Activated CD8-positive, alpha-beta T cell treated with anti-CD3 and anti-CD28 coated beads, Interleukin-2, amount 10 ng/mL, durations not matched to agents 7 days and 5 days (primary cell): ENCODE measurements at regions not wholly inside any gene's neighbourhood (a gene's known extent, or its start where the extent isn't known, plus 50 kb on each side); places are given as distances from the start of the nearest gene placed in this dataset.

Experiments used
- ATAC-seq: fragments of 150-1000 bp; cut with Tn5 transposase; one replicate; pipeline ENCODE4 v1.10.0; 2021; ENCODE audit warnings: moderate library complexity
- CTCF ChIA-PET: fragments of 350-600 bp; sonication (Branson Sonifier 250); formaldehyde crosslinking; loops from one replicate; lab custom pipeline; 2021; ENCODE audit warnings: antibody characterized with exemption; lab: Charles Lee
- POLR2A ChIA-PET: fragments of 350-600 bp; sonication (Branson Sonifier 250); formaldehyde crosslinking; loops from one replicate; lab custom pipeline; 2021; ENCODE audit warnings: antibody characterized with exemption; lab: Charles Lee
- DNase-seq: peaks from one replicate; pipeline ENCODE4 v3.0.0-alpha.2; 2020
- H3K27ac Mint-ChIP-seq: one replicate; pipeline ENCODE4 v1.8.0; 2021; ENCODE audit warnings: mild to moderate bottlenecking, mixed read lengths
- H3K27me3 Mint-ChIP-seq: one replicate; pipeline ENCODE4 v1.8.0; 2021; ENCODE audit warnings: low read depth, mixed read lengths
- H3K36me3 Mint-ChIP-seq: one replicate; pipeline ENCODE4 v1.8.0; 2021; ENCODE audit warnings: low read depth, mixed read lengths
- H3K4me1 Mint-ChIP-seq: one replicate; pipeline ENCODE4 v1.8.0; 2021; ENCODE audit warnings: low read depth, mixed read lengths
- H3K4me3 Mint-ChIP-seq: one replicate; pipeline ENCODE4 v1.8.0; 2021; ENCODE audit warnings: mild to moderate bottlenecking, mixed read lengths
- H3K9me3 Mint-ChIP-seq: one replicate; pipeline ENCODE4 v1.8.0; 2022; ENCODE audit warnings: mixed read lengths; ENCODE audit not compliant: insufficient read depth

DNA sequence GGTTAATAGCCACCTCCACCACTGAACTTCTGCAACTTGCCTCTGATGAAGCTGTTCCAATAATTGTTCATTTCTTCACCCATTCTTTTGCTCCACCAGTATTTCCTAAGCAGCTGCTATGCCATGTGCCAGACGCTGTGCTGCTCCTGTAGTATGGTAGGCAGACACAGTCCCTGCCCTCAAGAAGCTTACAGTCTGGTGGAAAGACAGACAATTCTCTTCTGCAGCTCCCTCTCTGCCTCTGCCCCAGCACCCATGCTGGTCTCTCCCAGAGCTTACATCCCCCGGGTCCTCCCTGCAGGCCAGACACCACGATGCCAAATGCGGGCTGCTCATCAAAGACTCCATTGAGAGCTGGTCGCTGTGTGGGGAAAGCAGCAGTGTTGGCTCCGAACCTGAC, 111.6 kb upstream of the ESRRB start:
- DNase-seq (no peak), ATAC-seq (no peak)
- peaks cover 5% of the 10 kb centered on the region for H3K4me1 Mint-ChIP-seq
- ChIA-PET CTCF (no interaction called here), POLR2A (no interaction called here)
- no peak overlapping the region for H3K27ac Mint-ChIP-seq
- H3K36me3 Mint-ChIP-seq, result no peaks in the 10 kb centered on the region
- H3K9me3 Mint-ChIP-seq, result no peaks in the 10 kb centered on the region
- no peak overlapping the region for H3K4me3 Mint-ChIP-seq
- peaks cover 3% of the 10 kb centered on the region for H3K27me3 Mint-ChIP-seq

DNA sequence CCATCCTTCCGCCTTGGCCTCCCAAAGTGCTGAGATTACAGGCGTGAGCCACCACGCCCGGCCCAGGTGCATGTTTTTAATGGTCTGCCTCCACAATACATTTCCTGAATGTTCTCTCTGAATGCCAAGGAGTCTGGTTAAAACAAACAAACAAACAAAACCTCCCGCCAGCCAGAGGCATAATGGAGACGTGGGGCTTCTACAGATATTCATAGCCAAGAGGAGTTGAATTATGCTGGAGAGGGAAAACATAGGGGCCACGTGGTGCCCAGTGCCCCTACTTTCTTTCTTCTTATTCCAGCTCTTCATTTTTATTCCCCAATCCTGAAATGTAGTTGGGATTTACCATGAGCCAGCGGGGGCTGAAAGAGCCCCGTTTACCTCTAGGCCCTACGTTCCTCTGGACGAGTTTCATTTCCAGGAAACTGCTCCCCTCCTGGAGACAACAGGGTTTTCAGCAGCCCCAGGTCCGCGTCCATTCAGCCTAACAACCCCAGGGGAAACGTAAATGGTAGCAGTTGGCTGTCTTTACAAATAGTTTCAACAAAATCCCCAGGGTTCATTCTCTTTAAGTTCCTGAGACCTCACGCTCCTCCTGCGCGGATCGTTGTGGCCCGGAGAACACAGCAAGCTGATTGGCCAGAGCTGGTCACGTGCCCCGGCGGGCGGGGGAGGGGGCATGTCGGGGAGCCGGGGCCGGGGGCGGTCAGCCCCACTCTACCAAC, 108.5 kb upstream of the ESRRB start:
- Mint-ChIP-seq H3K27ac (no peak overlapping the region), H3K36me3 (no peaks in the 10 kb centered on the region), H3K4me3 (peak overlapping the region; percentile 28), H3K9me3 (no peaks in the 10 kb centered on the region), H3K27me3 (peaks cover 3% of the 10 kb centered on the region), H3K4me1 (no peaks in the 10 kb centered on the region)
- no peak for ATAC-seq
- CTCF ChIA-PET, result no interaction called here
- DNase-seq, result peak; percentile 23
- POLR2A ChIA-PET, result no interaction called here

DNA sequence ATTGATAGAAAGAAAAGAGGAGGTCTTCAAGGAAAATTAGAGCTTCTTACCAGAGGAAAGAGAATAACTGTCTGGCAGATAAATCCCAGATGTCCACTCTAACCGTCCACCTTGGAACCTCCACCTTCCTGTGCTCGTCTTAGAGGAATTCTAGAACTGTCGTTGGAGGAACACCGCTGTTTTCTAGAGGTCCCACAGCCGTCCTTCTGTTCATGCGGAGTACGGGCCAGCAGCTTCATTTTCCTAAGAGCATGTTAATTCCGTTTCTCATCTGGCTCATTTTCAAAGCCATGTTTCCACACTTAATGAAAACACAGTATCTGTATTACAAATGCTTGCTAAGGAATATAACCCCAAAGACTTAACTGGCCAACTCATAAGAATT, 107.9 kb upstream of the ESRRB start:
- Mint-ChIP-seq H3K27ac (no peak overlapping the region), H3K27me3 (peaks cover 3% of the 10 kb centered on the region), H3K36me3 (no peaks in the 10 kb centered on the region), H3K9me3 (no peaks in the 10 kb centered on the region), H3K4me1 (no peaks in the 10 kb centered on the region), H3K4me3 (no peak overlapping the region)
- ATAC-seq, result no peak
- CTCF ChIA-PET, result no interaction called here
- POLR2A ChIA-PET, result no interaction called here
- DNase-seq, result no peak

DNA sequence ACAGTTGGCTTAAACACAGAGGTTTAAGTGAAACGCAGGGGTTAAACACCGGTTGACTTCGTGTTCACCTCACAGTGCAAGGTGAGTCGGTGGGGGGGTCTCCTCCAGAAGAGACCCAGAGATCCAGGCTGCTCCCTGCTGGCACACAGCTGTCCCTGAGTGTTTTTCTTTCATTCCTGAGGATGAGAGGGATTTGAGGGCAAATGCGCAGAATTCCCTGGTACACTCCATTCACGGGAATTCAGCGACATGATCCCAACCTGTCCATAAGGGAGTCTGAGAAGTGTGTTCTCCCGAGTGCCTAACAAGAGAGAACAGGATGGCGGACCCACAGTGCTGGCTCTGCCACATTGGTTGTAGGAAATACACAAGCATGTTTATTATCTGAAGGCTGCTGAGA, 107.2 kb upstream of the ESRRB start:
- ChIA-PET POLR2A (no interaction called here), CTCF (no interaction called here)
- Mint-ChIP-seq H3K36me3 (no peaks in the 10 kb centered on the region), H3K4me1 (no peaks in the 10 kb centered on the region), H3K4me3 (no peak overlapping the region), H3K27me3 (peaks cover 3% of the 10 kb centered on the region), H3K27ac (no peak overlapping the region), H3K9me3 (no peaks in the 10 kb centered on the region)
- ATAC-seq (no peak), DNase-seq (no peak)

DNA sequence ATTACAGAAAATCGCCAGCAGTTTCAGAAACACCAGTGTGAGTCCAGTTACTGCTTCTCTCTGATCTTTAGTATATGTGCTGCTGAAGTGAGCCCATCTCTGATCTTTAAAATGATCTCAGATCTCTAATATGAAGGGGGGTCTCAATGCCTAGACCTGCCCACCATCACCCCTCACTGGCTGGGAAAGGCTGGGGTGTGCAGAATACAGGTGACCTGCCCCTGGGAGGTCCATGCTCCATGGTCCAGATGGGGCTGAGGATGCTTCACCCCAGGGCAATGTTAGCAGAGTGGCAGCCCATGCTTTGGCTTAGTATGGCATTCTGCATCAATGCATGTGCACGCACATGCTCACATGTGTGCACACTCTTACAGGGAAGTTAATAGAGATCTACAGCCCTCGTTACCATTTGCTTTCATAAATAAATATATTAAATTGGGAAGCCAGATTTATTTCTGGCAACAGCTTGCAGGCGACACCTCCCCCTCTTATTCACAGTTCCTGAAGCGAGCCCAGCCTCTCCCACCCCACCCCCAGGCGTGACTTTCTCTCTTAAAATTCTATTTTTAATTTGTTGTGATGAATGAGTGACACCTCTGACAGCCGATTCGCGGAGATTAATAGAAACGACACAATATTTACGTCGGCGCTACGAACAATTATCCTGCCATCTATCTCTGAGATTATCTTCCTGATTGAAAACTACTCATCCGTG, 104.7 kb upstream of the ESRRB start:
- CTCF ChIA-PET, result no interaction called here

DNA sequence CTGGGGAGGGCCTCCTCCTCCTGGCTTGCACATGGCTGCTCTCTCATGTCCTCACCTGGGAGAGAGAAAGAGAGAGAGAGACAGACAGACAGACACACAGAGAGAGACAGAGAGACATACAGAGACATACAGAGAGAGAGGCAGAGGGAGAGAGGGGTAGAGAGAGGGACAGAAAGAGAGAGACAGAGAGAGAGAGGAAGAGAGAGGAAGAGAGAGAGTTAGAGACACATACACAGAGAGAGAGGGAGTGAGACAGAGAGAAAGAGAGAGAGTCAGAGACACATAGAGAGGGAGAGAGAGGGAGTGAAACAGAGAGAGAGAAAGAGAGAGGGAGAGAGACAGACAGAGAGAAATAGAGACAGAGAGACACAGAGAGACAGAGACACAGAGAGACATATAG, 103.6 kb upstream of the ESRRB start:
- Mint-ChIP-seq H3K27me3 (no peaks in the 10 kb centered on the region), H3K4me3 (no peak overlapping the region), H3K27ac (no peak overlapping the region), H3K4me1 (no peaks in the 10 kb centered on the region), H3K9me3 (no peaks in the 10 kb centered on the region), H3K36me3 (no peaks in the 10 kb centered on the region)
- ATAC-seq (no peak), DNase-seq (no peak)
- ChIA-PET CTCF (no interaction called here), POLR2A (no interaction called here)

More for the DNA sequence above, 104.7 kb upstream of the ESRRB start:
- Mint-ChIP-seq H3K9me3 (no peaks in the 10 kb centered on the region), H3K4me1 (no peaks in the 10 kb centered on the region), H3K27me3 (peaks cover 1% of the 10 kb centered on the region), H3K27ac (no peak overlapping the region), H3K36me3 (no peaks in the 10 kb centered on the region), H3K4me3 (no peak overlapping the region)
- DNase-seq (no peak), ATAC-seq (no peak)
- POLR2A ChIA-PET, result no interaction called here

DNA sequence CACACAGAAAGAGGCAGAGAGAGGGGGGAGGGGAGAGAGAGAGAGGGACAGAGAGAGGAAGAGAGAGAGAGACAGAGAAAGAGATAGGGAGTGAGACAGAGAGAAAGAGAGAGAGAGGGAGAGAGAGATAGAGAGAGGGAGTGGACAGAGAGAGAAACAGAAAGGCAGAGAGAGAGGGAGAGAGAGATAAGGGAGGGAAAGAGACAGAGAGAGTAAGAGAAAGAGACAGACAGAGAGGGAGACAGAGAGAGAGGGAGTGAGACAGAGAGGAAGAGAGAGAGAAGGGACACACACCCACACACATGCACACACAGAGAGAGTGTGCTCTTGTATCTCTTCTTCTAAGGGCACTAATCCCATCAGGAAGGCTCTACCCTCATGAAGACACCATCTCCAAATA, 103.2 kb upstream of the ESRRB start:
- CTCF ChIA-PET, result no interaction called here
- POLR2A ChIA-PET, result no interaction called here

DNA sequence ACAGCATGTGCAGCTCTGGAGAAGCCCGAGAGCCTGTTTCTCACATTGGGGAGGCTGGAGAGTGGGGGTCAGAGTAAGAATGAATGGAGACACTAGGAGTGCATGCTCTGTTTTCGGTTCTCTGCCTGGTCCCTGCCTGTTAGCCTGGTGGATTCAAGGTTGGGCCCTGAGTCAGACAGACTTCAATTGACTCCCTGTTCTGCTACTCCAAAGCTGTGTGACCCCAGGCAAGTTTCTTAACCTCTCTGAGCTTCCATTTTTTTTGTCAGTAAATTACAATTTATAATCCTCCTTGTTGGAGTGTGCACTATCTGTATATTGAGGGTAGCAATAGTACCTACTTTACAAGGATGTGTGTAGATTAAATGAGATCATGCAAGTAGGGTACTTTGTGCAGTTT, 102.6 kb upstream of the ESRRB start:
- CTCF ChIA-PET, result no interaction called here

More for the DNA sequence above, 103.2 kb upstream of the ESRRB start:
- DNase-seq, result no peak
- H3K9me3 Mint-ChIP-seq, result no peaks in the 10 kb centered on the region
- no peak for ATAC-seq
- no peaks in the 10 kb centered on the region for H3K4me1 Mint-ChIP-seq
- no peaks in the 10 kb centered on the region for H3K36me3 Mint-ChIP-seq
- no peak overlapping the region for H3K4me3 Mint-ChIP-seq
- H3K27me3 Mint-ChIP-seq, result no peaks in the 10 kb centered on the region
- no peak overlapping the region for H3K27ac Mint-ChIP-seq

DNA sequence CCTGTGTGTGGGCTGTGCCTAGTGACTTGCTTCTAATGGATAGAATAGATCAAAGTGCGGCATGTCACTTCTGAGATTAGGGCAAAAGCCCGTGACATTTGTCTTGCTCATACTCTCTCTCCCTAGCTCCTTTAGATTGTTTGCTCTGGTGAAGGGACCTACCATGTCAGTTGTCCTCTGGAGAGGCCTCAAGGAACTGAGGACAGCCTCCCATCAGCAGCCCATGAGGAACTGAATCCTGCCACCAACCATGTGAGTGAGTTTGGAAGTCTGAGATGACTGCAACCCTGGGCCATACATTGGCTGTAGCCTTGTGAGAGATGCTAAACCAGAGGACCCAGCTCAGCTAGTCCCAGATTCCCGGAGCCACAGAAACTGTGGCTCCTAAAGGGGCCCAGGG, 101.6 kb upstream of the ESRRB start:
- Mint-ChIP-seq H3K36me3 (no peaks in the 10 kb centered on the region), H3K4me1 (no peaks in the 10 kb centered on the region), H3K4me3 (no peak overlapping the region), H3K9me3 (no peaks in the 10 kb centered on the region), H3K27ac (no peak overlapping the region), H3K27me3 (no peaks in the 10 kb centered on the region)
- ChIA-PET POLR2A (no interaction called here), CTCF (no interaction called here)
- DNase-seq, result no peak
- no peak for ATAC-seq

More for the DNA sequence above, 102.6 kb upstream of the ESRRB start:
- Mint-ChIP-seq H3K27ac (no peak overlapping the region), H3K36me3 (no peaks in the 10 kb centered on the region), H3K4me3 (no peak overlapping the region), H3K4me1 (no peaks in the 10 kb centered on the region), H3K9me3 (no peaks in the 10 kb centered on the region), H3K27me3 (no peaks in the 10 kb centered on the region)
- DNase-seq, result no peak
- POLR2A ChIA-PET, result no interaction called here
- no peak for ATAC-seq

DNA sequence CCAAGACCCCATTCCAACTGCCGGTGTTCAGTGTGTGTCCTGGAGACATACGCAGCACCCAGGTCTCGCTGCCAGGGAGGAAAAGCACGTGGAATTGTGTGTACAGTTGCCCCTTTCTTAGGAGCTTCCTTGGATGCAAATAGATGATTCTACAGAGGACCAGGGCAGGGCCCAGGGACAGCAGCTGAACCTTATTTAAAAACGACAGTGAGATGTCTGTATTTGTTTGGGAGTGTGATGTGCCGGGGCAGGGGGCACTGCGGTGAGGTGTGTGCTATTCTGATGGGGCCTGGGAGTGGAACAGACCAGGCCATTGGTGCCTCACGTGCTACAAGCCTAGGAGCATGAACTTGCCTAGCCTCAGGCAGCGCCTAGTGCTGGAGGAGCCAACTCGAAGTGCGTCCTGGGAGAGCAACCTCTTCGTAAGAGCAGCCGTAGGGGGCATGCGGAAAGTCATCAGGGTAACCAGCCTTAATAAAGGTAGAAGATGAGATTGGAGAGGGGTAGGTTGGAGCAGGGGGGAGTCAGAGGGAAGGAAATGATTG, 98.3 kb upstream of the ESRRB start:
- Mint-ChIP-seq H3K4me3 (no peak overlapping the region), H3K27ac (no peak overlapping the region), H3K4me1 (no peaks in the 10 kb centered on the region), H3K27me3 (peaks cover 3% of the 10 kb centered on the region), H3K9me3 (no peaks in the 10 kb centered on the region), H3K36me3 (no peaks in the 10 kb centered on the region)
- ChIA-PET POLR2A (no interaction called here), CTCF (no interaction called here)
- no peak for DNase-seq
- ATAC-seq, result no peak

DNA sequence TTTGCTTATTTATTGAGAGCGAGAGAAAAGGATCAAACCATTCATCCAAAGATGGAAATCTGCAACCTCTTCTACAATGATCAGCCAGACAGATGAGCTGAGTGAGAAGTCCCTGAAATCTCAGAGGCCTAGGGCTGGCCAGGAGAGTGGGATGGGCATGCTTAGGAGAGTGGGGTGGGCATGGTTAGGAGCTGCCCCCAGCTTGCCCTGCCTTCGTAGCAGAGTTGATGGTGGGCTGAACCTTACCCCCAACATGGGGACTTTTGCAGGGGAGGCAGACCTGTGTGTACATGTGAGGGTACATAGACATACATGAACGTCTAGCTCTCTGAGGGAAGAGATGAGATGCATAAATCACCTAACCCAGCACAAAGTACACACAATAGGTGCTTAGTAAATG, 95.7 kb upstream of the ESRRB start:
- no peak for DNase-seq
- ChIA-PET POLR2A (no interaction called here), CTCF (no interaction called here)
- Mint-ChIP-seq H3K27me3 (peaks cover 7% of the 10 kb centered on the region), H3K9me3 (no peaks in the 10 kb centered on the region), H3K4me1 (no peaks in the 10 kb centered on the region), H3K4me3 (no peak overlapping the region), H3K27ac (no peak overlapping the region), H3K36me3 (no peaks in the 10 kb centered on the region)
- no peak for ATAC-seq

DNA sequence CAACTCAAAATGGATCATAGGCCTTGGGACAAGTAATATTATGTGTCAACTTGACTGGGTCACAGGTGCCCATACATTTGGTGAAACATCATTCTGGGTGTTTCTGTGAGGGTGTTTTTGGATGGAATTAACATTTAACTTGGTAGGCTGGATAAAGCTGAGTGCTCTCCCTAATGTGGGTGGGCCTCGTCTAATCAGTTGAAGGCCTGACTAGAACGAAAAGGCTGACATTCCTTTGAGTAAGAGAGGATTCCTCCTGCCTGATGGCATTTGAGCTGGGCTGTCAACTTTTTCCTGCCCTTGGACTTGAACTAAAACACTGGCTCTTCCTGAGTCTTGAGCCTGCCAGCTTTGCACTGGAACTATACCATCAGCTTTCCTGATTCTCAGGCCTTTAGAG, 93.4 kb upstream of the ESRRB start:
- Mint-ChIP-seq H3K36me3 (no peaks in the 10 kb centered on the region), H3K27me3 (peaks cover 7% of the 10 kb centered on the region), H3K27ac (no peak overlapping the region), H3K4me3 (no peak overlapping the region), H3K9me3 (no peaks in the 10 kb centered on the region), H3K4me1 (no peaks in the 10 kb centered on the region)
- ChIA-PET POLR2A (no interaction called here), CTCF (no interaction called here)
- ATAC-seq (no peak), DNase-seq (no peak)
